ENCODE measurements at regions not wholly inside any gene's neighbourhood (a gene's known extent, or its start where the extent isn't known, plus 50 kb on each side); places are given as distances from the start of the nearest gene placed in this dataset.

- TF ChIP-seq POLR2A (IDR thresholded peaks at IDR 0.05) = no peak
- no peak for TF ChIP-seq CTCF (IDR thresholded peaks at IDR 0.05)
Measured at GRCh38 chr9:88875400-88876120, 115.7 kb upstream of the S1PR3 start.
